ENCODE measurements at regions not wholly inside any gene's neighbourhood (a gene's known extent, or its start where the extent isn't known, plus 50 kb on each side); places are given as distances from the start of the nearest gene placed in this dataset.
"Not testable (repeated sequence)": the region's sequence is repeated elsewhere in the genome, so short reads cannot be mapped to it uniquely, and the experiment has no call there.

DNA sequence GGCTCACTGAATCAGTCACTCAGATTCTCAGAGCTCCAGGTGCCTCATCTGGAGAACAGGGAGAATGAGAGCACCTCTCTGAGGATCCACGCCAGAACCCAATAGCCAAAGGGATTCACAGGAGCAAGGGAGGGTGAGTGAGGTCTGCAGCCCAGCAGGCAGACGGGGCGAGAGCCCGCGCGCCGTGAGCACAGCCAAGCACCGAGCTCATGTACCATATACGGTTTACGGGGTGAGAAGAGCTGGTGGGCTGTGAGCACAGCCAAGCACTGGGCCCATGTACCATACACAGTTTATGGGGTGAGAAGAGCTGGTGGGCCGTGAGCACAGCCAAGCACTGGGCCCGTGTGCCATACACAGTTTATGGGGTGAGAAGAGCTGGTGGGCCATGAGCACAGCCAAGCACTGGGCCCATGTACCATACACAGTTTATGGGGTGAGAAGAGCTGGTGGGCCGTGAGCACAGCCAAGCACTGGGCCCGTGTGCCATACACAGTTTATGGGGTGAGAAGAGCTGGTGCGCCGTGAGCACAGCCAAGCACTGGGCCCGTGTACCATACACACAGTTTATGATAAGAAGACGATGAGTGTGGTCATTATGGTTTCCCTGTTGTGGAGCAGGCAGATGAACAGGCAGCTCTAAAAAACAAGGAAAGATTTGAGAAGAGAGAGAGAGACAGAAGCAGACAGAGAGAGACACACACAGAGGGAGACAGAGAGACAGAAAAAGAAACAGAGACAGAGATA lies 125.7 kb upstream of the ANO1 start:
- not testable (repeated sequence) for DNase-seq

DNA sequence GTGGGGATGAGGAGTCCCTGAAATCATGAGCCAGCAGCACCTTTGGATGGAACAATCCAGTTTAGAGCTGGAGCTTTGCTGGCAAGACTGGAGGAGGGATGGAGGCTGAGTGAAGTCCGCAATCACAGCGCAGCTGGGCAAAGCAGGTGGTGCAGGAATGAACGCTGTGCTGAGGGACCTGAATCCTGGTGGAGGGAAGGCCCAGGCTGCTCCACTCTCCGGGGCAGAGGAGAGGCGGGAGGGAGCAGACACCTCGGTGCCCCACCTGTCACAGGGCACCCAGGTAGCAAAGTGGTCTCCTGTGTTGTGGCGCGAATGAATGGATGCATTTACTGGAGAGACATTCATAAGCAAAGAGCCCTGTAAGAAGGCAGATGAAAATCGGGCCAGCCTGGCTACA lies 124.8 kb upstream of the ANO1 start:
- DNase-seq = no peak

DNA sequence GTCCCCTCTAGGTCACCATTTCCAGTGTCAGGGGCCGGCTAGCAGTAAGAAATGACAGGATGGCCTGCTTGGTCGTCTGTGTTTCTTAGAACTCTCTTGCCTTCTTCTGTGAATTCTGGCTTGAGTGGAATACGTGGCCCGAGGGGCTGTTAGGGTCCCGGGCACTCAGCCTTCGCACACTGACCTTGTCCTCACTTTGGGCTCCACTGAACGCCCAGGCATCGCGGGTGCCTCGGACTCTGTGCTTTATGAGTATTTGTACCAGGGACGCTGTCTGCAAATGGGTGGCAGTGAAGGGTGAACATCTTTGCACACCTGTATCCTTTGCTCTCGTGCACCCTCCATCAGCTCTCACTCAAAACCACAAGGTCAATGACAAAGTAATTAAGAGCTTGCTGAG lies 123.4 kb upstream of the ANO1 start:
- DNase-seq = no peak

DNA sequence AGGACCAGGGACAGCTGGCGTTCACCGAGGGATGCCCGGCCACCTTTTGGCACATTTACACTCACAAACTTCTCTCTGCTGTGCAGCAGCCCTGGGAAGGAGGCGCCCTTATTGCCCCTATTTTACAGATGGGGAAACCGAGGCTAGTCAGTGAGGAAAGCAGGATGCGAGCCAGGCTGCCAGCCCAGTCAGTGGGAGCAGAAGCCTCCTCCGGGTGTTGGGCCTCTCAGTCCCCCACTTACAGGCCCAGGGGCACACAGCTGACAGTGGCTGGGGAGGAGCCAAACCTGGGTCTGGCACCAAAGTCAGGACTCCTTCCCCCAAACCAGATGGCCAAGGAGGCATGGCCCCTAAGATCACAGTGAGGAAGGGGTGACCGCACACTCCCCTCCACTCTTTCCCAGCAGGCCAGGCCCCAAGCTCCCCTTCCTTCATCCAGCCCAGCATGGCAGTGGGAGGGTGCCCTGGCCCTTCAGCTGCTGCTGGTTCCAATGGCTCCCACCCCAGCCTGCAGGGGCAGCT lies 121.4 kb upstream of the ANO1 start:
- no peak for DNase-seq

DNA sequence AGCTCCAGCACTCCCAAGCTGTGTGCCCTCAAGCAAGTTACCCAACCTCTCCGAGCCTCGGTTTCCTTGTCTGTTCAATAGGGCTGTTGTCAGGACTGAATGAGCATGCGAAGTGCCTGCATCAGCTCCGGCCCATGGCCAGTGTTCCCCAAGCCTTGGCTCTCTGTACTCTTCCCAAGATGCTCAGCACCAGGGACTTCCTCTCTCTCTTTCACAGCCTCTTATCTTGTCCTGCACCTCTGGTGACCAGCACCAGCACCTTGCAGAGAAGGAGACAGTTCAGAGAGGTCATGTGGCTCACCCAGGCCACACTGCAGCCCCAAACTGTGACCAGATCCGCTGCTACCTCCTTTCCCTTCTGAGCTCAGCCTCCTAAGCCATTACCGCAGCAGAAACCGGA lies 120.3 kb upstream of the ANO1 start:
- no peak for DNase-seq

DNA sequence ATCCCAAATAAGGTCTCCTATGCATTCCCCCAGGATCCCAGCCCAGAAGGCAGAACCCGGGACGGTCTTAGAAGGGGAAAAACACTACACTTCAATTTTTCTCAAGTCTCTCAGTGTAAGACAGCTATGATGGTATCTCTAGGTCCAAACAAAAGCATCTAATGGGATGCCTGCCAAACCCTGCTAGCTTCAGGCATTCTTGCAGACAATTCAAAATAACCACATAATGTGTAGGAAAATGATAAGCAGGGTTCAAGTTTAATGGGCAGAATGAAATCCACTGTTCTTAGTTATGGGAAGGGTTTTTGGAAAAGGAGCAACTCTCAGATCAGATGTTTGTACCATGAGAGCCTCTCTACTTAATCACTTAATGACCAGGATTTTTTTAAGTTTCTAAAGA lies 119.8 kb upstream of the ANO1 start:
- no peak for DNase-seq

DNA sequence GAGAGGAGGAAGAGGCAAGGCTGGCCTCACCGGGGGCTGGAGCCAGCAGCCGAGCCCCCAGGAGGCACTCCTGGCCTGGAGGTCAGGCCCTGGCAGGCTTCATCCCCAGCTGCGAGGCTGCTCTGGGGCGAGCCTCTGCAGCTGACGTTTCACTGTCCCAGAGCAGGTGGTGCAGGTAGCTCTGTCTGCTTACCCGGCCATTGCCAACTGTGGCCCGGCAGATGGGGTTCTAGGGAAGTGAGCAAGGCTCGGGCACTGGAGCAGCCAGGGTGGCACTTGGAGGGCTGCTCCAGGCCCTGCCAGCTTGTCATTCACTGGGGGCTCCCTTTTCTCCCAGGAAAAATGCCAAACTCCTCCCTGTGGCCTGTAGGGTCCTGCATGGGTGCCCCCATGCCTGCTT lies 118.7 kb upstream of the ANO1 start:
- DNase-seq = no peak

DNA sequence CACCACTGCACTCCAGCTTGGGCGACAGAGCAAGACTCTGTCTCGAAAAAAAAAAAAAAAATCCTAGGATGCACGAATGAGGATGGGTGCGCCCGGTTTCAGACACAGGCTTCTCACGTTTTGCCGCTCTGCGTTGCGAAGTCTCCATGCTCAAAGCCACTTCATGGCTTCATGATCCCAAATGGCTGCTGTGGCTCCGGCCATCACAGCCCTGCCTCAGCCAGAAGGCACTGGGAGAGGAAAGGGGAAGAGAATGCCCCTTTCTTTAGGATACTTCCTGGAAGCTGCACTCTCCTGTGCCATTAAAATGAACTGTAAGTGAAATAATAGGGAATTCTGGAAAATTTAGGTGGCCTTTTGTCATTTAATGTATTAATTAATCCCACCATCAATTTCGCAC lies 116.4 kb upstream of the ANO1 start:
- no peak for DNase-seq

DNA sequence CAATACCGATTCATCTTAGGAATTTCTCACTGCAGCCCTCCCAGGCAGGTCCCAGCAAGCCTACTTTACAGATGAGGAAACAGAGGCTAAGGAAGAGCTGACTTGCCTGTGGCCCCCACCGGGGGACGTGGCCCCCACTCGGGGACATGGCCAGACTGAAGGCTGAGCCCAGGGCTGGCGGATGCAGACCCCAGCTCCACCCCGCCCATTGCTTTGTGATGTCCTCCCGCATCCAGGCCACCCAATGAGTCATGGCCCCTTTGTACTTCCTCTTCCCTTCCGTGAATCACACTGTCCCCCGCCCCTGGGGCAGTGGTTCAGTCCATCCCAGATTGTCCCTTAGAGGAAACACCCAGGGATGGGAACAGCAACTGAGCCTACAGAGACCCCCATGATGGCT lies 116.0 kb upstream of the ANO1 start:
- no peak for DNase-seq

DNA sequence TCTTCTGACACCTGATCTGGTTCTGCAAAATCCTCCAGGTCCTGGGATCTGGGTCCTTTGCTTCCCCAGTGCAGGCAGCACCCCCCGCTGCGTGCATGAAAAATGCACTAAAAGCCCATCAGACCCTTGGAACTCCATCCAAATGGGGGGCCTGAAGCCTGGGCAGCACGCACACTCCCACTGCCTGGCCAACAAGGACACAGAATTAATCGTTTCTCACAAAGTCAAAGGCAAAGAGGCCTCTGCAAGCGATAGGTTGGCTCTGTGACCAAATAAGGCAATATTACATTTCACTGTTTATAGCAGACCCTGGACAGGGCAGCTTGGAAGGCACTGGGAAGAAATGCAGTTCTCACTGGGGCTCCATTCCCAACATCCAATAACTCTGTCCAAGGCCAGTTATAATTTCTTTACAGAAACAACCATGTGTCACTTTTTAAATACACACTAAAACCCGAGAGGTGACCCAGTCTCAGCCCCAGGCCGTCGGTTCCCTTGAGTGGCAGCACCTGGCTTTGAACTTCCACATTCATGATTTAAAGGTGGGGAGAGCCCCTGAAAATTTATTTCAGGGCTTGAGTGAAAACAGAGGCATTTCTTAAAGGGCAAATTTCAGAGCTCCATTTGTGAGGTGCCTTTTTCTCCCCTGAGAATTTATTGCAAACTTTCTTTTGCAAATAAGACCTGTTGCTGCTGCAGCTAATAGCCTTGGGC lies 114.4 kb upstream of the ANO1 start:
- DNase-seq = no peak

DNA sequence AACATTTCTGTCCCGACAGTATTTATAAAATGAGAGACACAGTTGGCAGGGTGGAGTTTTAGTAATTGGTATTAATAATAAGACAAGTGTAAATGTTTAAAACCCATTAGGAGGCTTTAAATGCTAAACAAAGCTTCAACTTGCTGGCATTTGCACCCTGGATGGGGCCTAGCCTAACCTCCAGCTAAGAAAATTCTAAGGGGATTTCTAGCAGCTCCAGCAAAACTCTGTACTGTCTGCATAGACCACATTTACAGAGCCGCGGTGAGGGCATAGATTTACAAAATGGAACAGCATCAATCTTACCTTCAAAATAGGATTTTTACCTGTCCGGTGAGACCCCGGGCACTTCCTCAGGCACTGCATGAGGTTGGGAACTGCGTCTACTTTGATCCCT lies 113.9 kb upstream of the ANO1 start:
- DNase-seq = no peak

DNA sequence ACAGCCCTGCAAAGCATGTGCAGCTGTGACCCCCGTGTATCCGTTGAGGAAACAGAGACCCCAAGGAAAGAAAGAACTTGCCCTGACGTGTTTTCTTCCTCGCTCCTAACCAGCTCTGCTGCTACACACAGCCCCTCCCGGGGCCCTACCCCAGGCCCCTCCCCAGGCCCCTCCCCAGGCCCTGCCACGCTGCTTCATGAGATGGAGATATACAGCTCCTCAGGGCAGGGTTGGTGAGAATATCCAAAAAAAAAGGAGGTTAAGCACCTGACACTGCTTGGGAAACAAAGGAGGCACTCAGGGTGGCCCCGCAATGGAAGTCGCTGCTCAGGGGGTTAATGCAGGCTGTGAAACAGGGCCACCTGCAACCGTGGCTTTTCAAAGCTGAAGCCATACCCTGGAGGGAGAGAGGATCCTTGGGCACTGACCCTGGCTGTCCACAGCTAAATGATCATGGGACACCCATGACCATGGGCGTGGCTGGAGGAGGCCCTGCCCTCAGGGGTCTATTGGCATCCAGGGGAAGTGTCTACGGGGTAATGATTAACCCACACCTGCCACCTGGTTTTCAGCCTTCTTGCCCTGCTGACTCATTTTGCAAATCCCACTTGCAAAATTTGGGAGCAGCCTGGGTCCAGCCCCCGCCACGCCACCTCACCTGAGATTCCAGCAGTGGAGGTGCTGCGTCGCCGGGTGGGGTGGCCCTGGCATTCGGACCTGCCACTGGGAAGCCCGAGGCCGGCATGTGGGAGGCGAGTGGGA lies 112.1 kb upstream of the ANO1 start:
- no peak for DNase-seq

DNA sequence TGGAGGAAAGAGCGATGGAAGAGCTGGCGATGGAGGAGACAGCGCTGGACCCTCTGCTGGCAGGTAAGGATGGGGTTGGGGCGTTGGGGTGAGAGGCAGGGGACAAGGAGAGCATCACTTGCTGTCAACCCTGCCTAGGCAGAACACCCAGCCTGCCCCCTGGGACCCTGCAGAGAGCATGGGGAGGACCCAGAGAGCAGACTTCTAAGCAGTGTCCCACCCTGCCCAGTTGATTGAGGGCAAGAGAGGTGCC lies 111.6 kb upstream of the ANO1 start:
- DNase-seq = no peak

DNA sequence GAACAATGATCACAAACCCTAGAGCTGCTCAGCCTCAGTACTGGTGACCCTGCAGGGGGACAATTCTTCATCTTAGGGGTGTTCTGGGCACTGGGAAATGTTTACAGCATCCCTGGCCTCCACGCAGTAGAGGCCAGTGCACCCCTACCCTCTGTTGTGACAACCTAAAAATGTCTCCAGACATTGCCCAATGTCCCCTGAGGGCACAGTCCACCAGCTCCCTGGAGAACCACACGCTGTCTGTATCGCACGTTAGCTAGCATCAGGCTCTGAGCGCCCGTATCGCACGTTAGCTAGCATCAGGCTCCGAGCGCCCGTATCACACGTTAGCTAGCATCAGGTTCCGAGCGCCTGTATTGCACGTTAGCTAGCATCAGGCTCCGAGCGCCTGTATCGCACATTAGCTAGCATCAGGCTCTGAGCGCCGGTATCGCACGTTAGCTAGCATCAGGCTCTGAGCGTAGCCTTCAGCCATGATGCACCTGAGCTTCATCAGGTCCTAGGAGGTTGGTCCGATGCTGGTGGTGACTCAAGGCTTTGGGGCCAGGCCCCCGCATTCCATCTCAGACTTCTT lies 111.1 kb upstream of the ANO1 start:
- no peak for DNase-seq

DNA sequence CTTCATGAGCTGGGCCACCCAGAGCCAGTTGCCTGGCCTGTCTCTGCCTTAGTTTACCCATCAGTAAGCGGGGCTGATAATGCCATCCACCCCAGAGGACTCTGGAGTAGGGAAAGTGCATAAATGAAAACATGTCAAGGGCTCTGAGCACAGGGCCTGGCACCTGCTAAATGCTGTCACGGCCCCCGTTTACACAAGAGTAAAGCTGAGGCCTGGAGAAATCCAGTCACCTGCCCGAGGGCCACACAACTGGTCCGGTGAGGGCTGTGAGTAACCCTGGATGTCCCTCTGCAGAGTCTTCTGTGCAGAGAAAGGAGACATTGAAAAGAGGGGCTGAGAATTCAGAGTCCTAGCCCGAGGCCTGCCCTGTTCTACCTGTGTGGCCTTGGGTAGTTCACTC lies 110.6 kb upstream of the ANO1 start:
- no peak for DNase-seq

DNA sequence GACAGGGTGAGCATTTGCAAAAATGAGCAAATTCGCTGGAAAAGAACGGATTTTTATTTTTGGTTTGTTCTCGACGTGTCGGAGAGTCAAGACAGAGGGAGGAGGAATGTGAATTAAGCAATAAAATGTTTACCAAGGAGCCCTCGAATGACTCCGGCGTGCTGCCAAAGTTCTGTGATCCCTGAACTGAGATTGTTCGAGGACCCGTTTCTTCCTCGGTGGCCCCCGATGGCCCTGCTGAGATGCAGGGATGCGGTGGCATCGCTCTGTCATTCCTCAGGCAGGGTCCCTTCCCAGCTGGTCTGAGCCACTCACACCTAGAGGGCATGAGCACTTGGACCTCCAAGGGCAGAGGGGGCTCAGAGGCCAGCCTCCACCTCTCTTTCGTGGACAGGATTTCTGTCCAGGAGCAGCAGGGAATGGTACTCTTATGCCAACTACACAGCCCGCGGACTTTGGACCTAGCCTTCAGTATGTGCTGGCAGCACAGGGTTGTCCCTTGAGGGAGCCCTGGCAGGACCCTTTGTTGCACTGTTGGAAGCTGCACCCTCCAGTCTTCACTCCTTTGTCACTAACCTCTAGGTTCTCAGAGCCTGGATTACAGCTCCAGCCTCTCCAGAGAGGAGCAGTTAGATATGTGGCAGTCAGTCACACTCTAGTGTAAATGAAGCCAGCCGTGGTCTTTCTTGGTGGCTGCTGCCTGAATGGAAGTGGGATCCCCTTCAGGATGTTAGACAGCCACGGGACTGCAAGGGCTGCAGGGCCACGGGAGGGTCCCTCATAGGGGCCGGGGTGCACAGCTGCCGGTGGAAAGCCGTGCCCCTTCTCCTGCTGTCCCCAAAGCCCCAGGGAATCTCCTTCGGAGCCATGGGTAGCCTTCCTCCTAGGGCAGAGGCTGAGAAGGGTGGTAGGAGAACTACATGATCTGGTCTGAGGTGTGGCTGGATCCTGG lies 109.4 kb upstream of the ANO1 start:
- DNase-seq = no peak

DNA sequence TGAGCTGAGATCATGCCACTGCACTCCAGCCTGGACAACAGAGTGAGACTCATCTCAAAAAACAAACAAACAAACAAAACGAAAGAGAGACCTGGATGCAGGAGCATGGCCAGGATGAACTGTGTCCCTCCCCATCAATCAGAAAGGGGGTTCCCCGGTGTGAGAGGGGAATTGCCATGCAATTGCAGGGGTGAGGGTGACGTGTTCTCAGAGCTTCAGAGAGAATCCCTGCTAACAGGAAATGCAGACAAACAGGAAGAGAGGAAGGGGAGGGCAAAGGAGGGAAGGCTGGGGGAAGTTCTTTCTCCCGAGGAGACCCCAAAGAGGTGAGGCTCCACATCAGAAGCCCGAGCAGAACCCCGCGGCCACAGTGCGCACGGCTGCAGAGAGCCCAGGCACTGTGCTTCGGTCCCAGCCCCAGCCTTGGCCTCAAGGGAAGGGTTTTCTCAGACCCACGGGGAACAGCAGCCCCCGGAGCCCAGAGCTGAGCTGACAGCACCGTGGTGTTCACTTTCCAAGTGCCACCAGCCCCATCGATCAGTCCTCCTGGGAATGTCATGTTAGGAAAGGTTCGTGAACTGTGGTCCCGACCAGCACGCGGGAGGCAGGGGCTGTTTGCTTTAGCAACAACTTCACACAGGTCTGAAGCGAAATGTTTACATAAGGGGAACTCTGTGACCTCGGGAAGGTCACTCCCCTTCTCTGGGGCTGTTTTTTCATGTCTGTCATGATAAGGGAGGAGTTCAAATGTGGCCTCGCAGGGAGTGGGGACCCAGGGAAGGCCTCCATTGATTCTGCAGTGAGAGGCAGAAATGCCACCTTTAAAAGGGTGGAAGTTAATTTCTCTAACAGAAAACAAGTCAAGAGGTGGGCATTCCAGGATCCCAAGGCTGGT lies 108.0 kb upstream of the ANO1 start:
- no peak for DNase-seq

DNA sequence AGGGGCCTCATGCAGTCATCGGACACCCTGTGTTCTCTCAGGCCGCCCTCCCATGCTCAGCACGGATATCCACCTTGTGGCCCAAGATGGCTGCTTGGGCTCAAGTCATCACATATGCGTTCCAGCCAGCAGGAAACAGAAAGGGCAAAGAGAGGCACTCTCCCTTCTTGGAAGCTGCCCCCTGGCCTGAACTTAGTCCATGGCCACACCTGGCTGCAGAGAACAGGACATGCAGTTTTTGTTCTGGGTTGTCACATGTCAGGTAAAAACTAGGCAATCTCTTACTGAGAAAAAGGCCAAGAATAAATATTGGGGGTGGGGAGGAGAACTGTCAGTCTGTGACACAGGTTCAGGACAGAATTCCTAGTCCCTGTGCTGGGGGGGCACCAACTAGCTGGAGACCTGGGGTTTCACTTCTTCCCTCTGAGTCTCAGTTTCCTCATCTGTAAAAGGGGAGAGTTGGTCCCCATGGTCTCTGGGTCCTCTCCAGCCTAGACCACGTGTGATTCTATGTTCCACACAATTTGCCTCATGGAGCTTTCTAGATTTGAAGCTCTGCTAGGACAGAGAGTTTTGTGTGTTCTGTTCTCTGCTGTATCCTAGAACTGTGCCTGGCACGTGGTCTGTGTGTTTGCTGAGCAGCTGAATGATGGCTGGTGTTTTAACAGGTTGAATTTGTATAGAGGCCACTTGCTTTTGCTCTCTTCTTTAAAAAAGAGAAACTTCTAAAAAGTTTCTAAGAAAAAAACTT lies 107.2 kb upstream of the ANO1 start:
- no peak for DNase-seq

DNA sequence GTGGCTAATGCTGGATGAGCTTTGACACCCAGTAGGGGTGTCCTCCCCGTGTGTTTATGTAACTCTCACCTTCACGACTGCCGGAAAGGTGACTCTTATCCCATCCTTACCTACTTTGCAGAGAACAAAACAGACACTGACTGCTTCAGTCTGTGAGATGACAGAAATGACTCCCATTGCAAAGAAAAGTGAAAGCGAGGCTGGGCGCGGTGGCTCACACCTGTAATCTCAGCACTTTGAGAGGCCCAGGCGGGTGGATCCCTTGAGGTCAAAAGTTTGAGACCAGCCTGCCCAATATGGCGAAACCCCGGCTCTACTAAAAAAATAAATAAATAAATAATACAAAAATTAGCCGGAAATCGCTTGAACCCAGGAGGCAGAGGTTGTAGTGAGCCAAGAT lies 106.4 kb upstream of the ANO1 start:
- no peak for DNase-seq

DNA sequence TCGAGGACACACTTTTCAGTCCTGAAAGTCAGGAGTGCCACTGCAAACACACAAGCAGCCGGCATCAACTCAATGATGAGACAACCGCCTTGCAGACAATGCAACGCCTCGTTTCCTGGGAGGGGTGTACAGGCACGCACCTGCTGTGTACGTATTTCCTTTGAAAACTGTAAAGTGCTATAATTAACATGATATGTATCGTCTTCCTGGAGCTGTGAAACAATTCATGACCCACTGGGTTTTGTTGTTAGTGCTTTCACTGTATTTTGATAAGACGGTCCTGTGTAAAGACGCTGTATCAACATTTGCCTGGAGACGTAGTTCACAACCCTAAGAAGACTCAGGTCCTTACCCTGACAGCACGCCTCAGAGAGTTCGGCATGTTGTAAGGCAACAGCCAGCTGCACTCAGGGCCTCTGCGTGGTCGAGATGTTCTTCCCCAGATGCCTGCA lies 105.7 kb upstream of the ANO1 start:
- no peak for DNase-seq
